ENCODE measurements at regions not wholly inside any gene's neighbourhood (a gene's known extent, or its start where the extent isn't known, plus 50 kb on each side); places are given as distances from the start of the nearest gene placed in this dataset.
"Not testable (repeated sequence)": the region's sequence is repeated elsewhere in the genome, so short reads cannot be mapped to it uniquely, and the experiment has no call there.

GRCh38 chr3:8436661-8437287 lies 64.8 kb upstream of the LMCD1 start:
- no peak for FAIRE-seq
- no peak for DNase-seq (ENCODE audit: insufficient read length, low spot score)
- TF ChIP-seq POLR2AphosphoS5 (IDR thresholded peaks at IDR 0.05; ENCODE audit: low read depth, low read length): no peak

GRCh38 chr3:8438507-8439079 lies 63.0 kb upstream of the LMCD1 start:
- TF ChIP-seq POU2F2 (IDR thresholded peaks at IDR 0.05; ENCODE audit: low read depth, low read length): no peak
- no peak for TF ChIP-seq POLR2AphosphoS5 (IDR thresholded peaks at IDR 0.05; ENCODE audit: low read depth, low read length)
- no peak for TF ChIP-seq POLR2A (IDR thresholded peaks at IDR 0.05; ENCODE audit: low read depth, low read length)
- no peak for TF ChIP-seq SPI1 (IDR thresholded peaks at IDR 0.05; ENCODE audit: low read depth, low read length)
- TF ChIP-seq PAX5 (IDR thresholded peaks at IDR 0.05; ENCODE audit: insufficient read depth, low read length, severe bottlenecking): no peak
- TF ChIP-seq TAF1 (IDR thresholded peaks at IDR 0.05; ENCODE audit: low read depth, low read length): no peak
- FAIRE-seq (no peak), DNase-seq (ENCODE audit: insufficient read length, low spot score) (no peak)

GRCh38 chr3:8440142-8440541 lies 61.5 kb upstream of the LMCD1 start:
- DNase-seq (ENCODE audit: insufficient read length, low spot score); FAIRE-seq: not testable (repeated sequence)

- peak; percentile 57 for FAIRE-seq
- DNase-seq (ENCODE audit: insufficient read length, low spot score): no peak
- no peak for TF ChIP-seq TAF1 (IDR thresholded peaks at IDR 0.05; ENCODE audit: low read depth, low read length)
- TF ChIP-seq SPI1 (IDR thresholded peaks at IDR 0.05; ENCODE audit: low read depth, low read length): no peak
- TF ChIP-seq POLR2AphosphoS5 (IDR thresholded peaks at IDR 0.05; ENCODE audit: low read depth, low read length): no peak
- no peak for TF ChIP-seq POU2F2 (IDR thresholded peaks at IDR 0.05; ENCODE audit: low read depth, low read length)
- TF ChIP-seq POLR2A (IDR thresholded peaks at IDR 0.05; ENCODE audit: low read depth, low read length): no peak
- no peak for TF ChIP-seq PAX5 (IDR thresholded peaks at IDR 0.05; ENCODE audit: insufficient read depth, low read length, severe bottlenecking)
Measured at GRCh38 chr3:8441969-8442559, 59.6 kb upstream of the LMCD1 start.

- DNase-seq (ENCODE audit: insufficient read length, low spot score) (no peak), FAIRE-seq (no peak)
- TF ChIP-seq TAF1 (IDR thresholded peaks at IDR 0.05; ENCODE audit: low read depth, low read length): no peak
Measured at GRCh38 chr3:8442993-8443650, 58.5 kb upstream of the LMCD1 start.

- FAIRE-seq (no peak), DNase-seq (ENCODE audit: insufficient read length, low spot score) (no peak)
- TF ChIP-seq POLR2AphosphoS5 (IDR thresholded peaks at IDR 0.05; ENCODE audit: low read depth, low read length) (no peak), POLR2A (IDR thresholded peaks at IDR 0.05; ENCODE audit: low read depth, low read length) (no peak), TAF1 (IDR thresholded peaks at IDR 0.05; ENCODE audit: low read depth, low read length) (no peak), SPI1 (IDR thresholded peaks at IDR 0.05; ENCODE audit: low read depth, low read length) (no peak)
Measured at GRCh38 chr3:8443829-8444791, 57.5 kb upstream of the LMCD1 start.

- no peak for TF ChIP-seq POU2F2 (IDR thresholded peaks at IDR 0.05; ENCODE audit: low read depth, low read length)
- no peak for TF ChIP-seq TAF1 (IDR thresholded peaks at IDR 0.05; ENCODE audit: low read depth, low read length)
- TF ChIP-seq SPI1 (IDR thresholded peaks at IDR 0.05; ENCODE audit: low read depth, low read length): no peak
- TF ChIP-seq PAX5 (IDR thresholded peaks at IDR 0.05; ENCODE audit: insufficient read depth, low read length, severe bottlenecking): no peak
- no peak for TF ChIP-seq POLR2A (IDR thresholded peaks at IDR 0.05; ENCODE audit: low read depth, low read length)
- TF ChIP-seq POLR2AphosphoS5 (IDR thresholded peaks at IDR 0.05; ENCODE audit: low read depth, low read length): no peak
- DNase-seq (ENCODE audit: insufficient read length, low spot score): no peak
- FAIRE-seq: no peak
Measured at GRCh38 chr3:8444883-8445282, 56.7 kb upstream of the LMCD1 start.

GRCh38 chr3:8445861-8446260 lies 55.8 kb upstream of the LMCD1 start:
- FAIRE-seq: no peak
- TF ChIP-seq PAX5 (IDR thresholded peaks at IDR 0.05; ENCODE audit: insufficient read depth, low read length, severe bottlenecking): no peak
- TF ChIP-seq POLR2AphosphoS5 (IDR thresholded peaks at IDR 0.05; ENCODE audit: low read depth, low read length): no peak
- TF ChIP-seq SPI1 (IDR thresholded peaks at IDR 0.05; ENCODE audit: low read depth, low read length): no peak
- no peak for TF ChIP-seq TAF1 (IDR thresholded peaks at IDR 0.05; ENCODE audit: low read depth, low read length)
- no peak for TF ChIP-seq POLR2A (IDR thresholded peaks at IDR 0.05; ENCODE audit: low read depth, low read length)
- TF ChIP-seq POU2F2 (IDR thresholded peaks at IDR 0.05; ENCODE audit: low read depth, low read length): no peak
- no peak for DNase-seq (ENCODE audit: insufficient read length, low spot score)

- no peak for FAIRE-seq
- DNase-seq (ENCODE audit: insufficient read length, low spot score): no peak
- TF ChIP-seq SPI1 (IDR thresholded peaks at IDR 0.05; ENCODE audit: low read depth, low read length) (no peak), POLR2A (IDR thresholded peaks at IDR 0.05; ENCODE audit: low read depth, low read length) (no peak), PAX5 (IDR thresholded peaks at IDR 0.05; ENCODE audit: insufficient read depth, low read length, severe bottlenecking) (no peak), TAF1 (IDR thresholded peaks at IDR 0.05; ENCODE audit: low read depth, low read length) (no peak), POLR2AphosphoS5 (IDR thresholded peaks at IDR 0.05; ENCODE audit: low read depth, low read length) (no peak), POU2F2 (IDR thresholded peaks at IDR 0.05; ENCODE audit: low read depth, low read length) (no peak)
Measured at GRCh38 chr3:8446845-8447244, 54.8 kb upstream of the LMCD1 start.

Measured in GM12891 (cell line).